OCI-LY3 (cell line): ENCODE measurements at regions not wholly inside any gene's neighbourhood (a gene's known extent, or its start where the extent isn't known, plus 50 kb on each side); places are given as distances from the start of the nearest gene placed in this dataset.

Experiments
- EZH2phosphoT487 ChIP-seq: fragments of 200-600 bp; shearing (Covaris generic); IDR thresholded peaks from 2 replicates; pipeline ENCODE4 v1.6.1; 2018; ENCODE audit warnings: antibody characterized with exemption, mixed run types, low read depth
- TF ChIP-seq, protein P1 (sequence below): fragments of 200-600, 300-600 bp; sonication (generic); IDR thresholded peaks from 2 replicates; pipeline ENCODE4 v1.5.1; 2014; ENCODE audit warnings: antibody characterized with exemption, low read length, low read depth

- TF ChIP-seq, protein P1, sequence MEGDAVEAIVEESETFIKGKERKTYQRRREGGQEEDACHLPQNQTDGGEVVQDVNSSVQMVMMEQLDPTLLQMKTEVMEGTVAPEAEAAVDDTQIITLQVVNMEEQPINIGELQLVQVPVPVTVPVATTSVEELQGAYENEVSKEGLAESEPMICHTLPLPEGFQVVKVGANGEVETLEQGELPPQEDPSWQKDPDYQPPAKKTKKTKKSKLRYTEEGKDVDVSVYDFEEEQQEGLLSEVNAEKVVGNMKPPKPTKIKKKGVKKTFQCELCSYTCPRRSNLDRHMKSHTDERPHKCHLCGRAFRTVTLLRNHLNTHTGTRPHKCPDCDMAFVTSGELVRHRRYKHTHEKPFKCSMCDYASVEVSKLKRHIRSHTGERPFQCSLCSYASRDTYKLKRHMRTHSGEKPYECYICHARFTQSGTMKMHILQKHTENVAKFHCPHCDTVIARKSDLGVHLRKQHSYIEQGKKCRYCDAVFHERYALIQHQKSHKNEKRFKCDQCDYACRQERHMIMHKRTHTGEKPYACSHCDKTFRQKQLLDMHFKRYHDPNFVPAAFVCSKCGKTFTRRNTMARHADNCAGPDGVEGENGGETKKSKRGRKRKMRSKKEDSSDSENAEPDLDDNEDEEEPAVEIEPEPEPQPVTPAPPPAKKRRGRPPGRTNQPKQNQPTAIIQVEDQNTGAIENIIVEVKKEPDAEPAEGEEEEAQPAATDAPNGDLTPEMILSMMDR, result no peak
- TF ChIP-seq EZH2phosphoT487, result no peak
Observed at GRCh38 chr13:37288057-37288720, 182.7 kb upstream of the CSNK1A1L start.
